ENCODE measurements at regions not wholly inside any gene's neighbourhood (a gene's known extent, or its start where the extent isn't known, plus 50 kb on each side); places are given as distances from the start of the nearest gene placed in this dataset.

GRCh38 chr1:36573445-36573844 lies 90.7 kb upstream of the CSF3R start:
- TF ChIP-seq RNF2 (IDR thresholded peaks at IDR 0.05; ENCODE audit: borderline replicate concordance, low read depth) (no peak), EP300 (IDR thresholded peaks at IDR 0.05) (no peak), MAX (IDR thresholded peaks at IDR 0.05) (no peak), JUN (IDR thresholded peaks at IDR 0.05) (no peak), RAD21 (conservative IDR thresholded peaks at IDR 0.05 in 1 of 2, IDR thresholded peaks at IDR 0.05 in 1 of 2) (no peak), FOSL2 (IDR thresholded peaks at IDR 0.05) (no peak), FOSL2 (CRISPR knock-in tag; IDR thresholded peaks at IDR 0.05) (no peak), CTCF (IDR thresholded peaks at IDR 0.05) (no peak), REST (IDR thresholded peaks at IDR 0.05) (no peak), KDM5A (IDR thresholded peaks at IDR 0.05) (no peak), NFE2L2 (conservative IDR thresholded peaks at IDR 0.05; ENCODE audit: low read length) (no peak), RCOR1 (IDR thresholded peaks at IDR 0.05; ENCODE audit: low read depth, low read length) (no peak), POLR2A (IDR thresholded peaks at IDR 0.05; ENCODE audit: low read length) (no peak), USF2 (IDR thresholded peaks at IDR 0.05) (no peak), RARB (CRISPR knock-in tag; IDR thresholded peaks at IDR 0.05) (no peak)

Measured in A549 (cell line).